HG03025 (cell line): ENCODE measurements at regions not wholly inside any gene's neighbourhood (a gene's known extent, or its start where the extent isn't known, plus 50 kb on each side); places are given as distances from the start of the nearest gene placed in this dataset.

Experiments used
- ATAC-seq: cut with Tn5 transposase; IDR thresholded peaks from one replicate; pipeline ENCODE4 v1.9.1; 2021; ENCODE audit warnings: mild to moderate bottlenecking, moderate library complexity; ENCODE audit not compliant: unreplicated experiment, low FRiP score

GRCh38 chr3:8236264-8236663 lies 265.4 kb upstream of the LMCD1 start:
- no peak for ATAC-seq

GRCh38 chr3:8237893-8238292 lies 263.7 kb upstream of the LMCD1 start:
- ATAC-seq = no peak

- ATAC-seq = no peak
Observed at GRCh38 chr3:8238432-8238831, 263.2 kb upstream of the LMCD1 start.

GRCh38 chr3:8239095-8239494 lies 262.5 kb upstream of the LMCD1 start:
- no peak for ATAC-seq

GRCh38 chr3:8239718-8240695 lies 261.6 kb upstream of the LMCD1 start:
- peak; percentile 96 for ATAC-seq

- ATAC-seq = no peak
Observed at GRCh38 chr3:8246070-8246469, 255.6 kb upstream of the LMCD1 start.

GRCh38 chr3:8253201-8253600 lies 248.4 kb upstream of the LMCD1 start:
- ATAC-seq = no peak

- no peak for ATAC-seq
Observed at GRCh38 chr3:8254489-8254888, 247.1 kb upstream of the LMCD1 start.

GRCh38 chr3:8255725-8256124 lies 245.9 kb upstream of the LMCD1 start:
- no peak for ATAC-seq

- no peak for ATAC-seq
Observed at GRCh38 chr3:8256441-8257071, 245.1 kb upstream of the LMCD1 start.

GRCh38 chr3:8261018-8261417 lies 240.6 kb upstream of the LMCD1 start:
- no peak for ATAC-seq

GRCh38 chr3:8266730-8267131 lies 234.9 kb upstream of the LMCD1 start:
- ATAC-seq = no peak

GRCh38 chr3:8273479-8273878 lies 228.1 kb upstream of the LMCD1 start:
- no peak for ATAC-seq

- no peak for ATAC-seq
Observed at GRCh38 chr3:8276056-8276455, 225.6 kb upstream of the LMCD1 start.

GRCh38 chr3:8276506-8276905 lies 225.1 kb upstream of the LMCD1 start:
- no peak for ATAC-seq

- no peak for ATAC-seq
Observed at GRCh38 chr3:8278448-8278847, 223.2 kb upstream of the LMCD1 start.

GRCh38 chr3:8279476-8279875 lies 222.1 kb upstream of the LMCD1 start:
- no peak for ATAC-seq

GRCh38 chr3:8279886-8280550 lies 221.6 kb upstream of the LMCD1 start:
- no peak for ATAC-seq

GRCh38 chr3:8282541-8283165 lies 219.0 kb upstream of the LMCD1 start:
- no peak for ATAC-seq

- ATAC-seq = no peak
Observed at GRCh38 chr3:8283193-8283592, 218.4 kb upstream of the LMCD1 start.

- ATAC-seq = no peak
Observed at GRCh38 chr3:8286086-8286485, 215.5 kb upstream of the LMCD1 start.
